Cardiac fibroblast (primary cell): ENCODE measurements at regions not wholly inside any gene's neighbourhood (a gene's known extent, or its start where the extent isn't known, plus 50 kb on each side); places are given as distances from the start of the nearest gene placed in this dataset.
"Not testable (repeated sequence)": the region's sequence is repeated elsewhere in the genome, so short reads cannot be mapped to it uniquely, and the experiment has no call there.

ENCODE experiments used
- DNase-seq, 2 donors: peaks; one replicate each; pipeline versions ENCODE4 v3.0.0 to v3.0.0-alpha.2; 2010; ENCODE audit warnings: low read depth in 2 of 2
- H3K4me3 ChIP-seq, 2 donors: replicated peaks in 1 of 2; 1 replicate in 1 of 2; 2 replicates in 1 of 2; pipeline ENCODE4 v1.5.1; 2011; ENCODE audit warnings: low read depth in 2 of 2, low read length in 2 of 2, mild to moderate bottlenecking in 2 of 2, moderate library complexity in 1 of 2
- CTCF ChIP-seq: IDR thresholded peaks from one replicate; pipeline ENCODE4 v1.5.1; 2011; ENCODE audit warnings: low read depth, mild to moderate bottlenecking, low read length, inconsistent platforms

- DNase-seq, result no peak
- H3K4me3 ChIP-seq, result no peak overlapping the region
- TF ChIP-seq CTCF, result no peak
Measured at GRCh38 chr6:133129556-133129955, 111.6 kb upstream of the EYA4 start.

GRCh38 chr6:133130863-133131262, 110.3 kb upstream of the EYA4 start:
- no peak for TF ChIP-seq CTCF

GRCh38 chr6:133131621-133132465, 109.3 kb upstream of the EYA4 start:
- no peak for TF ChIP-seq CTCF
- no peak overlapping the region for H3K4me3 ChIP-seq
- DNase-seq, result no peak

More at GRCh38 chr6:133130863-133131262, 110.3 kb upstream of the EYA4 start:
- no peak overlapping the region for H3K4me3 ChIP-seq
- peak; percentile 22 to 30 for DNase-seq

- TF ChIP-seq CTCF, result no peak
- DNase-seq, result no peak
- H3K4me3 ChIP-seq, result no peak overlapping the region
Measured at GRCh38 chr6:133132466-133132971, 108.6 kb upstream of the EYA4 start.

GRCh38 chr6:133136177-133136880, 104.8 kb upstream of the EYA4 start:
- no peak for DNase-seq
- H3K4me3 ChIP-seq, result no peak overlapping the region
- TF ChIP-seq CTCF, result no peak

GRCh38 chr6:133147470-133148184, 93.5 kb upstream of the EYA4 start:
- DNase-seq, H3K4me3 ChIP-seq: not testable (repeated sequence)

- no peak overlapping the region for H3K4me3 ChIP-seq
- no peak for TF ChIP-seq CTCF
- no peak for DNase-seq
Measured at GRCh38 chr6:133156689-133157088, 84.5 kb upstream of the EYA4 start.
